ENCODE measurements at regions not wholly inside any gene's neighbourhood (a gene's known extent, or its start where the extent isn't known, plus 50 kb on each side); places are given as distances from the start of the nearest gene placed in this dataset.
"Not testable (repeated sequence)": the region's sequence is repeated elsewhere in the genome, so short reads cannot be mapped to it uniquely, and the experiment has no call there.

- DNase-seq: no peak
Observed at GRCh38 chrX:10974920-10975319, 136.2 kb upstream of the HCCS start.

- no peak for DNase-seq
Observed at GRCh38 chrX:10979956-10980355, 131.2 kb upstream of the HCCS start.

GRCh38 chrX:10981506-10981905 is 129.6 kb upstream of the HCCS start:
- no peak for DNase-seq

- DNase-seq: no peak
Observed at GRCh38 chrX:10983526-10983925, 127.6 kb upstream of the HCCS start.

- no peak for DNase-seq
Observed at GRCh38 chrX:10984213-10984612, 126.9 kb upstream of the HCCS start.

GRCh38 chrX:10986616-10987015 is 124.5 kb upstream of the HCCS start:
- no peak for DNase-seq

GRCh38 chrX:10988653-10989052 is 122.5 kb upstream of the HCCS start:
- no peak for DNase-seq

GRCh38 chrX:10989386-10989785 is 121.7 kb upstream of the HCCS start:
- DNase-seq: no peak

GRCh38 chrX:10990418-10990817 is 120.7 kb upstream of the HCCS start:
- no peak for DNase-seq

- no peak for DNase-seq
Observed at GRCh38 chrX:10990976-10991375, 120.2 kb upstream of the HCCS start.

- DNase-seq: no peak
Observed at GRCh38 chrX:10992110-10992509, 119.0 kb upstream of the HCCS start.

GRCh38 chrX:11007076-11007475 is 104.1 kb upstream of the HCCS start:
- not testable (repeated sequence) for DNase-seq

GRCh38 chrX:11010476-11010875 is 100.7 kb upstream of the HCCS start:
- no peak for DNase-seq

- DNase-seq: no peak
Observed at GRCh38 chrX:11016728-11017127, 94.4 kb upstream of the HCCS start.

GRCh38 chrX:11022588-11022987 is 88.5 kb upstream of the HCCS start:
- not testable (repeated sequence) for DNase-seq

- DNase-seq: no peak
Observed at GRCh38 chrX:11039926-11040325, 71.2 kb upstream of the HCCS start.

- no peak for DNase-seq
Observed at GRCh38 chrX:11040405-11040804, 70.7 kb upstream of the HCCS start.

GRCh38 chrX:11040996-11041395 is 70.1 kb upstream of the HCCS start:
- DNase-seq: no peak

GRCh38 chrX:11050013-11050412 is 61.1 kb upstream of the HCCS start:
- DNase-seq: no peak

- DNase-seq: no peak
Observed at GRCh38 chrX:11053351-11053750, 57.8 kb upstream of the HCCS start.

GRCh38 chrX:11056322-11057176 is 54.6 kb upstream of the HCCS start:
- DNase-seq: no peak

GRCh38 chrX:11059933-11060332 is 51.2 kb upstream of the HCCS start:
- DNase-seq: no peak
